ENCODE measurements at regions not wholly inside any gene's neighbourhood (a gene's known extent, or its start where the extent isn't known, plus 50 kb on each side); places are given as distances from the start of the nearest gene placed in this dataset.

DNA sequence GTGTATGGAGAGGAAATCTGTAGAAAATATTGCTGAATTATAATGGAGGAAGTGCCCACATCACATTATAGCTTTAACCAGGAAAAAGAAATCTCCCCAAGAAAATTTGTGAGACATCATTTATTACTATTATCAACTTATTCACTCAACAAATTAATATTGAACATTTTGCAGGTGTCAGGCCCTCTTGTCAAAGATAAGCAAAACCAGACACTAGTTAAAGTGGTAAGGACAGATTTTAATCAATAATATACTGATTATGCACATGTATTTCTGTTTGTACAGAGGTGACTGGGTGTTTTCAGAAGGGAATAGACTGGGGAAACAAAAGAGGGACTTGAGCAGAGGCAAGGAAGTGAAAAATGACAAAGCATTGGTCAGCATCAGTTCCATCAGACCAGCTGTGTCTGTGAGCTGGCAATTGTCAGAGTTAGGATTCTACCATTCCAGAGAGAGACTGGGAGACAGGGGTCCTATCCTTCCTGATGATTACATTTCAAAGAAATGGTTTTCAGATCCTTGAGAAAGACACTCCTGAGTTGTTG lies 519.2 kb downstream of the UTRN start:
- H3K9me3 ChIP-seq: no peaks in the 10 kb centered on the region
- intact Hi-C loops (cut with DNase I; ENCODE audit: low total_unique reads): no loop called here
- no peaks in the 10 kb centered on the region for H3K27me3 ChIP-seq
- no peaks in the 10 kb centered on the region for H3K4me1 ChIP-seq
- DNase-seq: no peak
- no peak for TF ChIP-seq POLR2A (IDR thresholded peaks at IDR 0.05)
- no peak for TF ChIP-seq CTCF (IDR thresholded peaks at IDR 0.05)
- H3K4me3 ChIP-seq: no peak overlapping the region
- H3K27ac ChIP-seq: no peak overlapping the region
- no peaks in the 10 kb centered on the region for H3K36me3 ChIP-seq (ENCODE audit: low read depth, missing control alignments)

- intact Hi-C loops (cut with DNase I; ENCODE audit: low total_unique reads): no loop called here
- Histone ChIP-seq H3K36me3 (ENCODE audit: low read depth, missing control alignments) (no peaks in the 10 kb centered on the region), H3K27me3 (no peaks in the 10 kb centered on the region), H3K4me1 (no peaks in the 10 kb centered on the region), H3K27ac (no peak overlapping the region), H3K4me3 (no peak overlapping the region), H3K9me3 (no peaks in the 10 kb centered on the region)
- no peak for TF ChIP-seq CTCF (IDR thresholded peaks at IDR 0.05)
- no peak for TF ChIP-seq POLR2A (IDR thresholded peaks at IDR 0.05)
- 79 to 100% methylated on average over 1 of the region's 1 CpG for WGBS, 2 donors
- no peak for DNase-seq
Measured at GRCh38 chr6:144805049-144805448, 519.9 kb downstream of the UTRN start.

DNA sequence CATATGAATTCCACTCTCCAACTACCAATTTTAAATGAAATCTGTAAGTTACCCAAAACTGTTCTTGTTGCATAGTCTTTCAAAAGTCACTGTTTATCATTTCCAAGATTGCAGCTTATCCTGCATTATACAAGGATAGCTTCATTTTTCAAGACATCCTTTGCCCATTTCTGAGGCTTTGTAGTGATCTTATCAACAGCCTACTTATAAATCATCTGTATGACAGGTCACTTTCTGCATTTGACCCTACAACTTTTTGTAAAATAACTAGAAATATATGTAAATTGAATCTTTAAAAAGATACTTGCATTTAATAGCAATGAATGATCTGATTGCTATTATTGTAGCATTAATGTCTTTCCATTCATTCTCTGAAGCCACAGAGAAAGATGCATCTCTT lies 521.1 kb downstream of the UTRN start:
- DNase-seq: no peak
- no peaks in the 10 kb centered on the region for H3K9me3 ChIP-seq
- H3K36me3 ChIP-seq (ENCODE audit: low read depth, missing control alignments): no peaks in the 10 kb centered on the region
- no peak overlapping the region for H3K4me3 ChIP-seq
- TF ChIP-seq POLR2A (IDR thresholded peaks at IDR 0.05) (no peak), CTCF (IDR thresholded peaks at IDR 0.05) (no peak)
- no peak overlapping the region for H3K27ac ChIP-seq
- intact Hi-C loops (cut with DNase I; ENCODE audit: low total_unique reads): no loop called here
- H3K27me3 ChIP-seq: no peaks in the 10 kb centered on the region
- H3K4me1 ChIP-seq: no peaks in the 10 kb centered on the region

DNA sequence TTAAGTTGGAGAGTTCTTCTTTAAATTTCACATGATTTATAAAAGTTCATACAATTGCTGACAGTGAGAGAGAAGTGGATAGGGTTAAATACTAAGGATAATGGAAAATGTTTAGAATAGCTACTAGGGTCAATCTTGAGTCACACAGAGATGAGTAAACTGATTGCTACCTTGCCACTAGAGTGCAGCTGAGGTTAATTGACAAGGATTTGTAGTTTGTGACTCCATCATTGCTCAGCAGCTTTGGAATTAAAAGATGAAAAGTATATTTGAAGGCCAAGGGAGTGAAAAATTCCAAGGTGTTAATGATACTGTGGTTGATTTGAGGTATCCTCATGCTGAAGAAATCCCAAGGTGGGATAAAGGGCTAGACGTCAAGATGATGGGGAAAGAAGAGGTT lies 524.0 kb downstream of the UTRN start:
- no peak for DNase-seq
- TF ChIP-seq CTCF (IDR thresholded peaks at IDR 0.05): no peak
- no peak for TF ChIP-seq POLR2A (IDR thresholded peaks at IDR 0.05)
- Histone ChIP-seq H3K36me3 (ENCODE audit: low read depth, missing control alignments) (no peaks in the 10 kb centered on the region), H3K9me3 (no peaks in the 10 kb centered on the region), H3K27ac (no peak overlapping the region), H3K4me3 (no peak overlapping the region), H3K4me1 (no peaks in the 10 kb centered on the region), H3K27me3 (no peaks in the 10 kb centered on the region)
- intact Hi-C loops (cut with DNase I; ENCODE audit: low total_unique reads): no loop called here
- WGBS, 2 donors: 88 to 94% methylated on average over 1 of the region's 1 CpG

- no peaks in the 10 kb centered on the region for H3K36me3 ChIP-seq (ENCODE audit: low read depth, missing control alignments)
- no peak overlapping the region for H3K27ac ChIP-seq
- no peaks in the 10 kb centered on the region for H3K4me1 ChIP-seq
- intact Hi-C loops (cut with DNase I; ENCODE audit: low total_unique reads): no loop called here
- no peak for DNase-seq
- no peak overlapping the region for H3K4me3 ChIP-seq
- H3K27me3 ChIP-seq: no peaks in the 10 kb centered on the region
- WGBS, 2 donors: 84 to 85% methylated on average over 5 of the region's 5 CpGs
- no peaks in the 10 kb centered on the region for H3K9me3 ChIP-seq
- TF ChIP-seq POLR2A (IDR thresholded peaks at IDR 0.05): no peak
- no peak for TF ChIP-seq CTCF (IDR thresholded peaks at IDR 0.05)
Measured at GRCh38 chr6:144809969-144810368, 524.8 kb downstream of the UTRN start.
